Left ventricle myocardium inferior (tissue), 1 donor: ENCODE measurements at regions not wholly inside any gene's neighbourhood (a gene's known extent, or its start where the extent isn't known, plus 50 kb on each side); places are given as distances from the start of the nearest gene placed in this dataset.
A peak's percentile ranks its signal among the peaks of the same experiment; 100 is the strongest.

Source experiments
- DNase-seq: peaks from one replicate; pipeline ENCODE4 v3.0.0-alpha.2; 2020
- H3K27ac ChIP-seq: fragments of 200-600 bp; replicated peaks from 2 replicates; pipeline ENCODE4 v1.8.0; 2021
- H3K27me3 ChIP-seq: fragments of 200-600 bp; 2 replicates; pipeline ENCODE4 v1.8.0; 2021; ENCODE audit warnings: low read depth
- H3K36me3 ChIP-seq: fragments of 200-600 bp; 2 replicates; pipeline ENCODE4 v1.8.0; 2021
- H3K4me1 ChIP-seq: fragments of 200-600 bp; 2 replicates; pipeline ENCODE4 v1.8.0; 2021
- H3K4me3 ChIP-seq: fragments of 200-600 bp; 2 replicates; pipeline ENCODE4 v1.8.0; 2021; ENCODE audit warnings: mild to moderate bottlenecking, moderate library complexity
- H3K9me3 ChIP-seq: fragments of 200-600 bp; replicated peaks from 2 replicates; pipeline ENCODE4 v1.8.0; 2021
- intact Hi-C: fragments of 100-400 bp; cut with micrococcal nuclease; formaldehyde crosslinking; loops from one replicate; pipeline ENCODE4 v1.11.0; 2022
- TF ChIP-seq, protein P1 (sequence below): fragments of 200-600 bp; IDR thresholded peaks from 2 replicates; pipeline ENCODE4 v1.8.0; 2021; ENCODE audit warnings: antibody characterized with exemption, mild to moderate bottlenecking, borderline replicate concordance
- donor health status: DM: no; HTN: yes; CAD: no; lungs with severe emphysema.

DNA sequence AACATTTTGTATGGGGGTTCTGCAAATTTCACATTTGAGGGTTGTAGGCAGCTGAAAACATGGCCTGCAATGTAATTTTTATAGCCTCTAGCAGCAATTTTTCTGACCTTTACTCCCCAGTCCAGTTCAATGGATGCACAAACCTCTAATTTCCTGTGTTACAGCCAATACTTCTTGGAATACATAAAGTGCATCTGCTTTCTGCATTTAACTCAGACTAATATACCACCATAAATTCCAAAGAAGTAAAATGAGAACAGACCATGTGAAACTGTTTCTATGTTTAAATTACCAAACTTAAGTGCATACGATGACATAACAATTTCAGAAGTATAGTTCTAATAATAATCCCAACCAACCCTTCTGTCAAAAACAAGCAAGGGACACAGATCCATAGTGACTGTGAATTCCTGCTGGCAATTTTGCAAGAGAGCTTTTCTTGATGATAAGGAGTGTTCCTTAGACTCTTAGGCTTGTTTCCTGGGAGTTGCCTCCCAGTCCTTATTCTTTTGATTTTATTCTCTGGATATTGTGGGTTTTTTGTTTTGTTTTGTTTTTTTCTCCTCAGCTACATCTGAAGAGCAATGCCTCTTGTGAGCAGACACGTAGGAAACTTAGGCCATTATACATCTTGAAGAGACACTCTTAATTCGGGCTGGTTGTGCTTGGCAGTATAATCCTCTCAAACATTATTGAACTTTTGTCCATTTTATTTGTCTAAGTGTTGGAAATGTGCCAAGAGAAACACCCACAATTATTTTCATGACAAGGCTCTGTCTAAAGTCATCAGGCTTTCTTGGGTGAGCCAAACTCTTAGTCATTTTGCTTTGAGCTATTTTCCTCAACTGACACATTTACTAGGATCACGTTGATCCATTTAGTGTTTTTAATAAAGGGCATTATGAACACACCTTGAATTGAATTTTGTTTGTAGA is 51.3 kb upstream of the RERGL start:
- H3K4me1 ChIP-seq: peaks cover 13% of the 10 kb centered on the region
- intact Hi-C loops: no loop called here
- TF ChIP-seq, protein P1, sequence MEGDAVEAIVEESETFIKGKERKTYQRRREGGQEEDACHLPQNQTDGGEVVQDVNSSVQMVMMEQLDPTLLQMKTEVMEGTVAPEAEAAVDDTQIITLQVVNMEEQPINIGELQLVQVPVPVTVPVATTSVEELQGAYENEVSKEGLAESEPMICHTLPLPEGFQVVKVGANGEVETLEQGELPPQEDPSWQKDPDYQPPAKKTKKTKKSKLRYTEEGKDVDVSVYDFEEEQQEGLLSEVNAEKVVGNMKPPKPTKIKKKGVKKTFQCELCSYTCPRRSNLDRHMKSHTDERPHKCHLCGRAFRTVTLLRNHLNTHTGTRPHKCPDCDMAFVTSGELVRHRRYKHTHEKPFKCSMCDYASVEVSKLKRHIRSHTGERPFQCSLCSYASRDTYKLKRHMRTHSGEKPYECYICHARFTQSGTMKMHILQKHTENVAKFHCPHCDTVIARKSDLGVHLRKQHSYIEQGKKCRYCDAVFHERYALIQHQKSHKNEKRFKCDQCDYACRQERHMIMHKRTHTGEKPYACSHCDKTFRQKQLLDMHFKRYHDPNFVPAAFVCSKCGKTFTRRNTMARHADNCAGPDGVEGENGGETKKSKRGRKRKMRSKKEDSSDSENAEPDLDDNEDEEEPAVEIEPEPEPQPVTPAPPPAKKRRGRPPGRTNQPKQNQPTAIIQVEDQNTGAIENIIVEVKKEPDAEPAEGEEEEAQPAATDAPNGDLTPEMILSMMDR: no peak
- no peaks in the 10 kb centered on the region for H3K9me3 ChIP-seq
- H3K4me3 ChIP-seq: no peak overlapping the region
- H3K27me3 ChIP-seq: no peaks in the 10 kb centered on the region
- no peaks in the 10 kb centered on the region for H3K36me3 ChIP-seq
- no peak overlapping the region for H3K27ac ChIP-seq
- DNase-seq: no peak

DNA sequence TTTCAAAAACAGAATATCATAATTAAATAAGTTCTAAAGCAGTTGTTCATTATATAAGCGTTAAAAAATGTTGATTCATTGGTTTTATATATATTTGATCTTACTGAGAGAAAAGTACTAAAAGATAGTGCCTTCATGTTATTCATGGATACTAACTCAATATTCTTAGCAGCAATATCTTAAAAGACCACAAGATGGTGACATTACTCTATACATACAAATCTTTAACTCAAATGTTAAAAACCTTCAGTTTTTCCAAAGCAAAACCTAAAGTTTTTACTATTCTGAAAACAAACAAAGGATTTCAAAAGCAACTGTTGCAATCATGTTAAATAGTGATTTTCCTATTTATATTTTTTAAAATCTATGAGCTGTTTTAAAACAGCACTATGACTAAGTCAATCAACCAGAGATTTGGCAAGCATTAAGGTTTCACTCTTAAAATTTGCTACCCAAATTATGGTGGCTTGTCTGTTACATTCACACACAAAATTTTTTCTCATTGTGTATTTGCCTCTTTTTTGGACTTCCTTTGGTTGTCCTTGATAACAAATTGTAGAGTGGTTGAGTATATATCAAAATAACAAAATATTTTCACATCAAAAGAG is 50.1 kb upstream of the RERGL start:
- intact Hi-C loops: loop anchor here (10.0 kb wide), 1 partner anchor 85 kb away; no protein-coding TSS in a partner anchor
- Histone ChIP-seq H3K36me3 (no peaks in the 10 kb centered on the region), H3K4me3 (no peak overlapping the region), H3K27me3 (no peaks in the 10 kb centered on the region), H3K27ac (no peak overlapping the region), H3K4me1 (peaks cover 13% of the 10 kb centered on the region), H3K9me3 (no peaks in the 10 kb centered on the region)
- no peak for DNase-seq
- TF ChIP-seq, protein P1: peak; percentile 75
